SU-DHL-6 (cell line): ENCODE measurements at regions not wholly inside any gene's neighbourhood (a gene's known extent, or its start where the extent isn't known, plus 50 kb on each side); places are given as distances from the start of the nearest gene placed in this dataset.

Experiments used
- EZH2phosphoT487 ChIP-seq: fragments of 200-600 bp; sonication (generic), shearing (Covaris generic); conservative IDR thresholded peaks from 2 replicates; pipeline ENCODE4 v1.6.1; 2018; ENCODE audit warnings: mild to moderate bottlenecking, antibody characterized with exemption, low read length, moderate library complexity, mixed read lengths
- TF ChIP-seq, protein P1 (sequence below): fragments of 200-600 bp; sonication (generic); IDR thresholded peaks from one replicate; pipeline ENCODE4 v1.5.1; 2017; ENCODE audit warnings: antibody characterized with exemption, mild to moderate bottlenecking, low read length, moderate library complexity; ENCODE audit not compliant: insufficient read depth, poor library complexity, severe bottlenecking

- TF ChIP-seq, protein P1, sequence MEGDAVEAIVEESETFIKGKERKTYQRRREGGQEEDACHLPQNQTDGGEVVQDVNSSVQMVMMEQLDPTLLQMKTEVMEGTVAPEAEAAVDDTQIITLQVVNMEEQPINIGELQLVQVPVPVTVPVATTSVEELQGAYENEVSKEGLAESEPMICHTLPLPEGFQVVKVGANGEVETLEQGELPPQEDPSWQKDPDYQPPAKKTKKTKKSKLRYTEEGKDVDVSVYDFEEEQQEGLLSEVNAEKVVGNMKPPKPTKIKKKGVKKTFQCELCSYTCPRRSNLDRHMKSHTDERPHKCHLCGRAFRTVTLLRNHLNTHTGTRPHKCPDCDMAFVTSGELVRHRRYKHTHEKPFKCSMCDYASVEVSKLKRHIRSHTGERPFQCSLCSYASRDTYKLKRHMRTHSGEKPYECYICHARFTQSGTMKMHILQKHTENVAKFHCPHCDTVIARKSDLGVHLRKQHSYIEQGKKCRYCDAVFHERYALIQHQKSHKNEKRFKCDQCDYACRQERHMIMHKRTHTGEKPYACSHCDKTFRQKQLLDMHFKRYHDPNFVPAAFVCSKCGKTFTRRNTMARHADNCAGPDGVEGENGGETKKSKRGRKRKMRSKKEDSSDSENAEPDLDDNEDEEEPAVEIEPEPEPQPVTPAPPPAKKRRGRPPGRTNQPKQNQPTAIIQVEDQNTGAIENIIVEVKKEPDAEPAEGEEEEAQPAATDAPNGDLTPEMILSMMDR: no peak
- TF ChIP-seq EZH2phosphoT487: no peak
Observed at GRCh38 chr12:31201382-31201781, 124.6 kb downstream of the SINHCAF start.
